ENCODE measurements at regions not wholly inside any gene's neighbourhood (a gene's known extent, or its start where the extent isn't known, plus 50 kb on each side); places are given as distances from the start of the nearest gene placed in this dataset.

DNA sequence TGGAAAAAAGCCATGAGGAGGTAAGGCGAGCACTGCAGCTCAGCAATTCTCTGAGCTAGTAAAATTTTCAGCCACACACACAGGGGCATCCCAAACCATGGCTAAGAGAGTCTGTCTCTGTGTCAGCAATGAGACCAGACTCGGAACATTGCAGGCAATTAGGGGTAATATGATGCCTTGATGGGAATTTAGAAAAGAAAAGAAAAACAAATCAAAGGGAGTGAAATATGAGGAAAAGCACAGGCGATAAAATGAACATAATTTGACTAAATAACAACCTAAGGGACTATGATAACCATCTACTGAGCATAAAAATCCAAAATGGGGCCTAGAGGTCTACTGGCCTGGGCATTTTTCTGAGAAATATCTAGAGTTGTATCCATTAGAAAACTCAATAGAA, 546.0 kb upstream of the PSMD7 start:
- in situ Hi-C loops (cut with HindIII; ENCODE audit: low sequenced_read_pairs): no loop called here
- no peak for TF ChIP-seq CTCF (IDR thresholded peaks at IDR 0.05; ENCODE audit: low read depth, low read length, missing control alignments)
- no peak overlapping the region for H3K4me3 ChIP-seq (ENCODE audit: low read depth, low read length)
- DNase-seq (ENCODE audit: low read depth): no peak

DNA sequence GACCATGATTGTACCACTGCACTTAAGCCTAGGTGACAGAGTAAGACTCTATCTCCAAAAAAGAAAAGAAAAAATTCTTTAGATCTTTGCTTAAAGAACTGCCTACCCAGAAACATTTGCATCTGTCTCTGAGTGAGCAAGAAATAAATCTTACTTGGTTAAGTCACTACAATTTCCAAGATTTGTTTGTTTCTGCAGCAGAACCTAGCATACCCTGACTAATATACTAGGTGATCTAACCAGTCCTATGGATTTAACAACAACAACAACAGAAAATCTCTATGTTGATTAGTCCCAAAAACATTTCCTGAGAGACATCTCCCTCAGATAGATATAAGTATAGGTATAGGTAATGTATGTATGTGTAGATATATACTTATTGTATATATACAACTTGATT, 549.3 kb upstream of the PSMD7 start:
- no peak overlapping the region for H3K4me3 ChIP-seq (ENCODE audit: low read depth, low read length)
- no peak for TF ChIP-seq CTCF (IDR thresholded peaks at IDR 0.05; ENCODE audit: low read depth, low read length, missing control alignments)
- DNase-seq (ENCODE audit: low read depth): no peak
- in situ Hi-C loops (cut with HindIII; ENCODE audit: low sequenced_read_pairs): no loop called here

GRCh38 chr16:73746554-73746953, 550.1 kb upstream of the PSMD7 start:
- H3K4me3 ChIP-seq (ENCODE audit: low read depth, low read length): no peak overlapping the region
- DNase-seq (ENCODE audit: low read depth): no peak
- in situ Hi-C loops (cut with HindIII; ENCODE audit: low sequenced_read_pairs): no loop called here
- no peak for TF ChIP-seq CTCF (IDR thresholded peaks at IDR 0.05; ENCODE audit: low read depth, low read length, missing control alignments)

DNA sequence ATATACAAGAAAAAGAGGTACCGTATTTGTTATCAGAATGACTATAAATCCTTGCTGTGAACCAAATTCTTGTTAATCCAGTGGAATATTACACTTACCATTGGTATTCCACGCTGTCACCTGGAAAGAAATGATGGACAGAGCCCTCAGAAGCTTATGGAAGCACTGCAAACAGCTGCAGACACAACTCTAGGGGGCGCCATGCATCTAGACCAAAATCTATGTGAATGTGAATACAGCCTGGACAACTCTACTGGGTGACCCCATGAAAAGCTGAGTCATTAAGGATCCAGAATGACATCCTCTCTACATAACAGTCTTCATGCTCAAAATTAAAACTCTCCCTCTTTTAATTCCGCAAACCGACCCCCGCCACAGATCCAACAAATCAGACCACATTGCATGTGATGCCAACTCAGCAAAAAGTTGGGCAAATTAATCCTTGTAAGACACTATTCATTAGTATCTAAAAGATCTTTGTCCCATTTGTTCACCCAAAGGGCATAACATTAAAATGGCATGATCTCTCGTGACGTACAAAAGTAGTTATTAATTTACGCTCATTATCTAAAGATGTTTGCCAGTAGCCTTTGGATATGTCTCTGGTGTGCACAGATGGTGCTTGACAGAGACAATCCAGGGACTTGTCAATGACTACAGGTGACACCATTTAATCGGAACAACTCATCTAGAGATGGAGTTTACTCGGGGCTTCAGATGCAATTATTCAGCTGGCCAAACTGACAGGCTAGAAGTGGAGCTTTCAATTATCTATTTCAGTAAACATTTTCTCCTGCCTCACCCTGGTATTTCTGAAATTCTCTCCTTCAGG, 552.7 kb upstream of the PSMD7 start:
- in situ Hi-C loops (cut with HindIII; ENCODE audit: low sequenced_read_pairs): loop anchor here (5.0 kb wide), 1 partner anchor 47 kb away; no protein-coding TSS in a partner anchor
- TF ChIP-seq CTCF (IDR thresholded peaks at IDR 0.05; ENCODE audit: low read depth, low read length, missing control alignments): no peak

DNA sequence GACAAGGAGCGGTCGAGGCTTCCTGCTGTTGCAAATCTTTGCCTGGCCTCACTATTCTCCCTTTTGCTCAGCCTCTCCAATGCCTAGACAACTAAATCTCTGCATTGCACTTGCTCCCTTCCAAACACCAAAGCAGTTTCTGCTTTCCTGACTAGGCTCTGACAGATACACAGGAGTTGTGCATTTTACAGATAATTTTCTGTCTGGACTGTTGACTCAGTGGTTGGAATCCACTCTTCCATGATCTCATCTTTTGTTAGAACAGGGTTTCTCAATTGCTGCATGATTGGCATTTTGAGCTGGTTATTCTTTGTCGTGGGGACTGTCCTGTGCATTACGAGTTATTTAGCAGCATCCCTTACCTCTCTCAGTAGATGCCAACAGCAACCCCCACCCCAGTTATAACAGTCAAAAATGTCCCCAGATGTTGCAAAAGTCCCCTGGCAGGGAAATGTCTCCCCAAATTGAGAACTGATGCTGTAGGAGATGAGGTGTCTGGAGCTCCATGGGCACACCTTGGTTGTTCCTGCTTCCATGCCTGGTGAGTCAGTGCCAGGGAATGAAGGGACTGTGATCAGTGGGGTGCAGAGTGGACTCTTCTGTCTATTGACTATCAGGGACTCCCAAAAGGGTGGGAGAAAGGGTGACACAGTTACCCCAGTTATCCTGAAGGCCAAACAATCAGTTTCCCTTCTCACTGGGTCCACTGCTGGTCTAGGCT, 557.4 kb upstream of the PSMD7 start:
- no peak for TF ChIP-seq CTCF (IDR thresholded peaks at IDR 0.05; ENCODE audit: low read depth, low read length, missing control alignments)
- no peak for DNase-seq (ENCODE audit: low read depth)
- in situ Hi-C loops (cut with HindIII; ENCODE audit: low sequenced_read_pairs): no loop called here
- H3K4me3 ChIP-seq (ENCODE audit: low read depth, low read length): no peak overlapping the region

More for the DNA sequence above, 552.7 kb upstream of the PSMD7 start:
- DNase-seq (ENCODE audit: low read depth): no peak
- no peak overlapping the region for H3K4me3 ChIP-seq (ENCODE audit: low read depth, low read length)

- in situ Hi-C loops (cut with HindIII; ENCODE audit: low sequenced_read_pairs): no loop called here
- DNase-seq (ENCODE audit: low read depth): no peak
- no peak for TF ChIP-seq CTCF (IDR thresholded peaks at IDR 0.05; ENCODE audit: low read depth, low read length, missing control alignments)
- no peak overlapping the region for H3K4me3 ChIP-seq (ENCODE audit: low read depth, low read length)
Measured at GRCh38 chr16:73738266-73738665, 558.3 kb upstream of the PSMD7 start.

All from astrocyte of the cerebellum (primary cell).